GM11168 (cell line): ENCODE measurements at regions not wholly inside any gene's neighbourhood (a gene's known extent, or its start where the extent isn't known, plus 50 kb on each side); places are given as distances from the start of the nearest gene placed in this dataset.

Source experiments
- in situ Hi-C: fragments of 300-500 bp; cut with MboI; formaldehyde crosslinking; loops from one replicate; pipeline ENCODE4 v1.12.0; 2022; ENCODE audit warnings: low sequenced_read_pairs; ENCODE audit not compliant: unreplicated experiment

DNA sequence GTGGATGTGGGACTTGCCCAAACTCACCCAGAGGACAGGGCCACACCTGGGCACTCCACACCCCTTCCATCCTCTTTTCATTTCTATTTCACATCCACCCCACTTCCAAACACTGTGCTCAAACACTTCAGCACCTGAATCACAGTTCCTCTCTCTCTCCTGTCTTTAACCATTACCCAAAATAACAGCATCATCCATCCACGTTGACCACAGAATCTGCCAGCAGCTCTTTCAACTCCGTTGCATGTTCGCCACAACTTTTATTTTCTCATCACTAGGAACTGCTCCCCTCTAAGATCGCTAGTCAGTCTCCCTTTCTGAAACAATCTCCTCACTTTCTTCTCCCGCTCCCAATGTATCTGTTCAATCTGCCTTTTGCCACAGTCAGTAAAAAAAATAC, 121.6 kb upstream of the HNRNPA3 start:
- in situ Hi-C loops, result no loop called here

DNA sequence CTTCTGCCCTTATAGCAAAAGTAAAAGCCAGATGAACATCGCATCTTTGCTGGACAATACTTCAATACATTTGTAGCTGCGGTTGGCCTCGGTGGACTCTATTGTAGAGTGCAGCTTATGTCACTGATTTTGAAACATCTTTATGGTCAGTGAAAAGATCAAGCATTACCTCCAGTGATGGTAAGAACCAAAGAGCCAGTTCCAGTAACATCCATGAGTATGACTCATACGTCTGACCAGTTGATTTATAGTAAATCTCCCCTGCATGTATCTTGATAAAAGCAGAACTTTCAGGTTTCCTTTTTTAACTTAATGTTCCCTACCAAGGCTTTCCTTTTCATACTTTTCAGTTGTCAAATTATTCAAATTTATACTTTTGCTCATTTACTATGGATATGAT, 119.2 kb upstream of the HNRNPA3 start:
- in situ Hi-C loops, result no loop called here

DNA sequence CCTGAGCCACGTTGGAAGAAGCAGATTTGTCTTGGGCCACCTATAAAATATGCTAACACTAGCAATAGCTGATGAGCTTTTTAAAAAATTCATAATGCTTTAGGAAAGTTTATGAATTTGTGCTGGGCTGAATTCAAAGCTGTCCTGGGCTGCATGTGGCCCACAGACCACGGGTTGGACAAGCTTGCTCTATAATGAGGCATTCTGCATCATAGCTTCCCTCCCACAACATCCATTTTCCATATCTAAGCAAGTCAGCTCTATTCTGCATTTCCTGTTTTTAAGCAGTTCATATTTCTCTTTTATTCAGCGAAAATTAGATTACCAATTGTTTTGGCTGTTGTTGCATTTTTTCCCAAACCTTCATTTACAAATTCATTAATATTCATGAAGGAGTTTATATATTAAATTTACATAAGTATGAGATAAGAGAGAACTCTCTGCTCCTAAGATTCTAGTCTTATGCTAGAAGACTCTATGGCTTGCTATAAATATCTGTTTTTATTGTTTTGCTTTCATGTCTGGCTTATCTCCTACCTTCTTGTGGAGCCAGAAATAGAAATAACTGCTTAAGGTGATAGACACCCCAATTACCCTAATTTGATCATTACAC, 114.5 kb upstream of the HNRNPA3 start:
- in situ Hi-C loops, result no loop called here

DNA sequence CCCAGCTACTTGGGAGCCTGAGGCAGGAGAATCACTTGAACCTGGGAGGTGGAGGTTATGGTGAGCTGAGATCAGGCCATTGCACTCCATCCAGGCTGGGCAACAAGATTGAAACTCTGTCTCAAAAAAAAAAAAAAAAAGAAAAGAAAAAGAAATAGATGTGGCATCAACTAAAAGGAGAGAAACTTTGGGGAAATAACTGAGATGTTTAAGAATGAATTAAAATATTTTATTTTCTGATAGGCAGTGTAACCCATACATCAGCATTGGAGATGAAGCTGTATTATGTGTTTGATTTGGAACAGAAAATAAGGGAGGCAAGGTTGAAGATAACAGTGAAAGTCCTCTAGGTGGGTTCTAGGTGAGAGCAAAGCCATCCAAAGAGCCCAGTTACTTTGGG, 110.7 kb upstream of the HNRNPA3 start:
- in situ Hi-C loops, result no loop called here

DNA sequence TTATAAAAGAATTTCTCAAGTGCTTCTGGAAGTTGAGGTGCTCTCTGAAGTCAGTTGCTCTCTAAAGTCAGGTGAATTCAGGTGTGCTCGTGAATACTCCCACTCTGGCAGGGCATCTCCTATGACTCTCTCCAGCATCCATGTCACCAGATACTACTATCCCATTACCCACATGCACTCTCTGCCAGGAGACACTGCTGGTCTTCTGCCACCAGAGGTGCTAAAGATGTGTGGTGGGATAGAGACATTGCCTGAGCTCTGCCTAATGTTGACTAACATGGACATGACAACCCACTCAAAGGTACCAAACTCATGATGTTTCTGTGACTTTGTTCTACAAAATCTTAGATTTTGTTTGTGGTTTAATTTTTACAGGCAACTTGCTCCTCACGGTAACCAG, 106.4 kb upstream of the HNRNPA3 start:
- in situ Hi-C loops, result no loop called here

DNA sequence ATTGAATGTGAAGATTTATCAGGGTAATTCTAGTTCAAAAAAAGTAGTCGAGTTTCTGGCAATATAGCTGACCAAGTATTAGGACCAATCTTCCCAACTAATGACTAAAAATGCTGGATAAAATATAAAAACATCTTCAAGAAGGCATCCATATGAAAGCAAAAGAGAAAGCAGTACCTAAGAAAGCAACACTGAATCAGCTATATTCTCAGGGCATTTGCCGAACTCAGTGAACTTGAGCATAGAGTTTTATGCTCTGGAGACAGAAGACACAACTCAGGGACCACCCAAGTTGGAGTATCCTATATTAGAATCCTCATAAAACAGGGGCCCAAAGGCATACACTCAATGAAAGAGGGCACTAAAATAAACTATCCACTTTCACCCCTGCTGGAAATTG, 103.7 kb upstream of the HNRNPA3 start:
- in situ Hi-C loops, result no loop called here

GRCh38 chr2:177114712-177115111, 97.9 kb upstream of the HNRNPA3 start:
- in situ Hi-C loops, result no loop called here

DNA sequence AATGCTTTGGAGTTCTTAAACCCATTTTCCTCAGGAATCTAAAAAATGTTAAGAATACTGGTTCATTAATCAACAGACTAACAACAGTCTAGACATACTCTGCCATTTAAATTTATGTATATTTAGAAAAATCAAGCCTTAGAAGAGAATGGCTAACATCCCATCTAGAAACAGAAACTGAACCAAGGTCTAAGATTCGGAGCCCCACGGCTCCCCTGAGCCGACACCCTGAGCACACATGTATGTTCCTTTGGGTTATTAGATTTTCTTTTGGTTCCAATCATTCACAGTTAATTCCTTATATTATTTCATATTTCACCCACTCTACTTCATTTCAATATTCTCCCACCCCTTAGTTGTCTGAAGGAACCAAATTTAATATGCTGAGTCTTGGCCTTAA, 94.8 kb upstream of the HNRNPA3 start:
- in situ Hi-C loops, result no loop called here

DNA sequence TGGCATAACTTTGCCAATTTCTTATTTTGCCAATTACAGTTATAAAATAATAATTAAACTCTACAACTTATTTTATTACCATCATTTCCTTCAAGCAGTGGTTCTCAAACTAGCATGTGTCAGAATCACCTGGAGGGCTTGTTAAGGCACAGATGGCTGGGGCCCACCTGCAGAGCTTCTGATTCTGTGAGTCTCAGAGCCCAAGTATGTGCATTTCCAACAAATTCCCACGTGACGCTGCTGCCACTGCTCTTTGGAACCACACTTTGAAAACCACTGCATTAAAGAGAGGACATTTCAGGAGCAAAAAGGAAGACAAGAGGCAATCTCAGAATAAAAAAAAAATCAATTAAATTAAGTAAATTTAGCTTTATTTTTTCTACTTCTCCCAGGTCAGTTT, 94.0 kb upstream of the HNRNPA3 start:
- in situ Hi-C loops, result no loop called here

GRCh38 chr2:177119099-177119498, 93.5 kb upstream of the HNRNPA3 start:
- in situ Hi-C loops, result no loop called here

- in situ Hi-C loops, result no loop called here
Measured at GRCh38 chr2:177123048-177123447, 89.5 kb upstream of the HNRNPA3 start.

DNA sequence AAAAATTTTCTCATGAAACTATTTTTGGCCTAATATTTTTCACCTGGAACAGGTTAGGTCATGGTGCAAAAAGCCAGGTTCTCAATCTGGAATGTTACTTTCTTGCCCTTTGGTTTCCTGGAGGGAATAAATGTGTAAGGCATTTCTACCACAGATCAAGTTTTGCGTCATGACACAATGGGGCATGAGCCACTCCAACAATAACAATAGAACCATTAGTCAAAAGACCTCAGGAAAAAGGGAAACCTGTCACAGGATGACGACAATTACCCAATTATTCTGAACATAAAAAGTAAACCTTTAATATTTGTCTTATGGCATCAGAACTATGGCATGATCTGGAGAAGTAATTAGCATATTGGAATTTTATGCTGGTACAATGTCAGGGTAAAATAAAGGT, 88.2 kb upstream of the HNRNPA3 start:
- in situ Hi-C loops, result no loop called here

DNA sequence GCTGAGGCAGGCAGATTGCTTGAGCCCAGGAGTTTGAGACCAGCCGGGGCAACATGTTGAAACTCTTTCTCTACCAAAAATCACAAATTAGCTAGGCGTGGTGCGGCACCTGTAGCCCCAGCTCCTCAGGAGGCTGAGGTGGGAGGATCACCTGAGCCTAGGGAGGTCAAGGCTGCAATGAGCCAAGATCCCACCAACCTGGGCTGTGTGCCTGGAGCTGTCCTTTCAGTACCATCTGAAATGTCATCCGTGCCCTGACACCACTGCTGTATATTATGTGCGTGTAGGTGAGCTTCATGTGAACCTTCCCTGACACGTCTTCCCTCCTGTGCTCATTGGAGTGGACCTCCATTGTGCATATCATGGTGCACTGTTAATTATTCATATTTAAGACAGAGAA, 84.8 kb upstream of the HNRNPA3 start:
- in situ Hi-C loops, result loop anchor here (25.0 kb wide), 2 partner anchors 291 to 466 kb away; no protein-coding TSS in a partner anchor

- in situ Hi-C loops, result loop anchor here (25.0 kb wide), 2 partner anchors 292 to 467 kb away; no protein-coding TSS in a partner anchor
Measured at GRCh38 chr2:177129610-177130009, 83.0 kb upstream of the HNRNPA3 start.

DNA sequence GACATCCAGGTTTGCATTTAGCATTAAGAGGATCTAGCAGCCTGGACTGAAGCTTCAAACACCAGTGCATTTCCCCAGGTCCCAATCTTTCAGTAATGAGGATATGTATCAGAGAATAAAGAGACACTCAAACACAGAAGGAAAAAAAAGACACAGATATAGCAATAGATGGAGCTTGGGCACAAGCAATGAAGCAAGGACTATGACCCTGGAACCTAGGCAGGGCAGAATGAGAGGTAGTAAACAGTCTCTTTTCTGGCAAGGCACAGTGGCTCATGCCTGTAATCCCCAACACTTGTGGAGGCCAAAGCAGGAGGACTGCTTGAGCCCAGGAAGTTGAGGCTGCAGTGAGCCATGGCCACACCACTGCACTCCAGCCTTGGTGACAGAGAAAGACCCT, 80.7 kb upstream of the HNRNPA3 start:
- in situ Hi-C loops, result loop anchor here (25.0 kb wide), 2 partner anchors 295 to 470 kb away; no protein-coding TSS in a partner anchor

GRCh38 chr2:177138823-177139222, 73.8 kb upstream of the HNRNPA3 start:
- in situ Hi-C loops, result loop anchor here (25.0 kb wide), 2 partner anchors 302 to 477 kb away; no protein-coding TSS in a partner anchor

GRCh38 chr2:177141866-177142265, 70.7 kb upstream of the HNRNPA3 start:
- in situ Hi-C loops, result loop anchor here (10.0 to 25.0 kb wide), 3 partner anchors 305 to 1017 kb away; partner anchors contain the start of genes HOXD8 and HOXD9

DNA sequence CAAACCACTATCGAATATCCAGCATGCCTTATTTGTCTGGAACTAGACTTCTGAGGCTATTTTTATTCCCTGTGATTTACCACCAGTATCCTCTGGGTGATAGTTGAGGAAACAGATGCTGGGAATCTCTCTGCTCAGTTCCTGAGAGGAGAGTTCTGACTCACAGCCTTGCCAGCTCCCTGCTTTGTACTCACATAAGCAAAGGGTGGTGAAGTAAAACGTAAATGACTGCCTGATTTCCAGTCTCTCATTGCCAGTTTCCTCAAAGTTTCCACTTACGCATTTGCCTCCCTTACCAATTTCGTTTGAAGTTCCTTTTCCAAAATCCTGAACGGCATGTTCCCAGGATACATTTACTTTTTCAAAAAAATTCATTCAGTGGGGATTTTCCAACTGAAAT, 69.2 kb upstream of the HNRNPA3 start:
- in situ Hi-C loops, result loop anchor here (10.0 to 25.0 kb wide), 3 partner anchors 306 to 1019 kb away; partner anchors contain the start of genes HOXD8 and HOXD9

GRCh38 chr2:177147093-177147694, 65.4 kb upstream of the HNRNPA3 start:
- in situ Hi-C loops, result loop anchor here (10.0 to 25.0 kb wide), 3 partner anchors 310 to 1022 kb away; partner anchors contain the start of genes HOXD8 and HOXD9

DNA sequence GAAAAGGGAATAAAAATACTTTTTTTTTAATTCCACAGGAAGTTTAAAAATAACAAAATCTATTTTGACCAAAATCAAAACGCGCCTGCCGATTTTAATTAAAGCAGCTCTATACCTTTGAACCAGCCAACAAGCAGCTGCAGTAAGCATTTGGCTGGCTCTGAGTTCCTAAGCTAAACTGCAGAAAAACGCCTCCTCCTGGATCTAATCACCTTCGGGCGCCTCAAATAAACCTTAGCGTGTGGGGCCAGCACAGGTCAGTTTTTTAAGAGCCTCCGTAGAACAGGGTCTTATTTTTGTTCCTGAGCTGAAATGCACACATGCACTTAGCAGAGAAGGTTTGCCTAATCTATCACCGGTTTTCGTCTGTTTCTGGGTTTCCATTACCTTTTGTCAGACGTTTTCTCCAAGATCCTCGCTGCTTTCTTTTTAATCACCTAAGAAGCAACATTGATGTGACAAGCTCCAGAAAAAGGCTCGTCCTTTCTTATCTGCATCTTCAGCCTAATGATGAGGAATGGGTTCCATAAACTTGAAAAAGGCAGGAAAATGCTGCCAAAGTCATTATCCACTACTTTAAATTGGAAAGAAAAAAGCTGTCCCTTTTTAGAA, 64.7 kb upstream of the HNRNPA3 start:
- in situ Hi-C loops, result loop anchor here (10.0 to 25.0 kb wide), 3 partner anchors 311 to 1023 kb away; partner anchors contain the start of genes HOXD8 and HOXD9
